HepG2 (cell line): ENCODE measurements at regions not wholly inside any gene's neighbourhood (a gene's known extent, or its start where the extent isn't known, plus 50 kb on each side); places are given as distances from the start of the nearest gene placed in this dataset.

Source experiments
- ATAC-seq: fragments of 200-7000 bp; cut with Tn5 transposase; 3 replicates; pipeline ENCODE4 v1.9.1; 2020; ENCODE audit warnings: mild to moderate bottlenecking, moderate library complexity
- BruUV-seq: library from RNA; stranded (reverse); fragments of 400-500 nt; replicated peaks from 2 replicates; lab custom pipeline; 2021; lab: Mats Ljungman, UMichigan
- CTCF ChIA-PET: fragments of 300-600 bp; formaldehyde crosslinking; extraction: SDS; loops from one replicate; lab custom pipeline; 2021; ENCODE audit warnings: low total read pairs, inconsistent platforms, low intra/inter-chr PET ratio; lab: Yijun Ruan, JAX
- POLR2A ChIA-PET: fragments of 350-600 bp; sonication (Branson Sonifier 250); formaldehyde crosslinking; loops from one replicate; lab custom pipeline; 2020; ENCODE audit warnings: antibody characterized with exemption, inconsistent platforms; lab: Yijun Ruan, JAX
- DNase-seq: peaks from one replicate; pipeline ENCODE4 v3.0.0-alpha.2; 2015; ENCODE audit warnings: low spot score
- FAIRE-seq: peaks from 3 replicates; lab custom pipeline; 2011; peaks lifted over from hg19 to GRCh38; lab: Jason Lieb, UNC
- H2AFZ ChIP-seq: one replicate; pipeline ENCODE4 v1.6.1; 2011; ENCODE audit warnings: low read length, inconsistent platforms
- H3K27ac ChIP-seq: fragments of 300-600 bp; 3 replicates; pipeline ENCODE4 v1.8.0; 2011; ENCODE audit warnings: mixed run types, mild to moderate bottlenecking, mixed read lengths, low read length, inconsistent platforms; ENCODE audit not compliant: insufficient read depth; ENCODE audit errors: extremely low read length
- H3K27me3 ChIP-seq, 2 experiments: fragments of 200-600 bp in 1 of 2; 2 replicates in 1 of 2; 3 replicates in 1 of 2; pipeline versions ENCODE4 v1.6.0 to v1.8.0; 2011; ENCODE audit warnings: low read length in 2 of 2, mild to moderate bottlenecking in 2 of 2, moderate library complexity in 2 of 2, inconsistent platforms in 1 of 2; ENCODE audit not compliant: insufficient read depth in 2 of 2, control insufficient read depth in 1 of 2
- H3K36me3 ChIP-seq, 2 experiments: fragments of 200-600 bp in 1 of 2; replicated peaks in 1 of 2; 2 replicates in 1 of 2; 3 replicates in 1 of 2; pipeline versions ENCODE4 v1.5.1 to v1.8.0; 2011; ENCODE audit warnings: low read length in 2 of 2, inconsistent platforms in 1 of 2; ENCODE audit not compliant: insufficient read depth in 2 of 2, control insufficient read depth in 1 of 2
- H3K4me1 ChIP-seq: 2 replicates; pipeline ENCODE4 v1.5.1; 2012; ENCODE audit warnings: low read length, inconsistent platforms; ENCODE audit not compliant: insufficient read depth
- H3K4me2 ChIP-seq: 2 replicates; pipeline ENCODE4 v1.6.0; 2011; ENCODE audit warnings: low read depth, low read length, inconsistent platforms
- H3K4me3 ChIP-seq, 3 experiments: fragments of 200-600 bp in 1 of 3; sonication (generic), shearing (Covaris generic) in 1 of 3; replicated peaks in 1 of 3; 2 replicates each; pipeline ENCODE4 v1.5.1; 2011 to 2016; ENCODE audit warnings: low read length in 3 of 3, inconsistent platforms in 2 of 3, low read depth in 2 of 3, mild to moderate bottlenecking in 2 of 3, control low read depth in 1 of 3, mixed read lengths in 1 of 3; ENCODE audit not compliant: insufficient read depth in 1 of 3
- H3K79me2 ChIP-seq: one replicate; pipeline ENCODE4 v1.6.1; 2011; ENCODE audit warnings: low read length, inconsistent platforms; ENCODE audit not compliant: insufficient read depth
- H3K9ac ChIP-seq: 2 replicates; pipeline ENCODE4 v1.6.0; 2011; ENCODE audit warnings: mild to moderate bottlenecking, low read depth, low read length, inconsistent platforms; ENCODE audit not compliant: insufficient read depth
- H3K9me3 ChIP-seq: 2 replicates; pipeline ENCODE4 v1.5.1; 2012; ENCODE audit warnings: mild to moderate bottlenecking, low read length
- H4K20me1 ChIP-seq: 2 replicates; pipeline ENCODE4 v1.6.0; 2011; ENCODE audit warnings: inconsistent platforms, mild to moderate bottlenecking, low read length, moderate library complexity; ENCODE audit not compliant: insufficient read depth
- DPF2 ChIP-seq: sonication (generic); formaldehyde crosslinking; IDR thresholded peaks from 2 replicates; pipeline ENCODE4 v1.4.0; 2020; ENCODE audit warnings: mild to moderate bottlenecking, low read depth, missing genetic modification reagents, borderline replicate concordance
- FOXP1 ChIP-seq, 2 experiments: fragments of 450-650 bp in 1 of 2; IDR thresholded peaks; 2 replicates each; pipeline ENCODE4 v1.6.1; 2017 to 2018; ENCODE audit warnings: antibody characterized with exemption in 1 of 2
- MTA1 ChIP-seq: sonication (generic); formaldehyde crosslinking; IDR thresholded peaks from 2 replicates; pipeline ENCODE4 v1.4.0; 2020; ENCODE audit warnings: missing genetic modification reagents, mild to moderate bottlenecking, borderline replicate concordance
- NFKBIZ ChIP-seq: IDR thresholded peaks from 2 replicates; pipeline ENCODE4 v1.6.1; 2018; ENCODE audit warnings: missing genetic modification reagents, missing compliant biosample characterization
- SMAD9 ChIP-seq: sonication (generic); formaldehyde crosslinking; IDR thresholded peaks from 2 replicates; pipeline ENCODE4 v1.5.1; 2020; ENCODE audit warnings: mild to moderate bottlenecking, missing genetic modification reagents
- ZNF20 ChIP-seq: sonication (generic); formaldehyde crosslinking; IDR thresholded peaks from 2 replicates; pipeline ENCODE4 v1.4.0; 2020; ENCODE audit warnings: mild to moderate bottlenecking, moderate library complexity, missing genetic modification reagents
- ZNF414 ChIP-seq: sonication (generic); formaldehyde crosslinking; IDR thresholded peaks from 2 replicates; pipeline ENCODE4 v1.5.0; 2020; ENCODE audit warnings: missing genetic modification reagents
- ZNF431 ChIP-seq: sonication (generic); formaldehyde crosslinking; IDR thresholded peaks from 2 replicates; pipeline ENCODE4 v1.9.0; 2022; ENCODE audit warnings: missing genetic modification reagents, low read depth, mild to moderate bottlenecking, borderline replicate concordance
- ZNF597 ChIP-seq: sonication (generic); formaldehyde crosslinking; IDR thresholded peaks from 2 replicates; pipeline ENCODE4 v1.5.0; 2020; ENCODE audit warnings: missing genetic modification reagents
- ZNF740 ChIP-seq: sonication (generic); formaldehyde crosslinking; IDR thresholded peaks from 2 replicates; pipeline ENCODE4 v1.4.0; 2020; ENCODE audit warnings: missing genetic modification reagents
- ZSCAN25 ChIP-seq: sonication (generic); formaldehyde crosslinking; IDR thresholded peaks from 2 replicates; pipeline ENCODE4 v1.8.0; 2022; ENCODE audit warnings: mild to moderate bottlenecking, missing genetic modification reagents
- WGBS: methylation state at CpG from one replicate; pipeline ENCODE4 v1.1.6; 2017; ENCODE audit warnings: low lambda C conversion rate; 5-methylcytosine and 5-hydroxymethylcytosine counted together
- in situ Hi-C: cut with HindIII; loops from 2 replicates; pipeline ENCODE4 v1.10.0; 2017; ENCODE audit warnings: low pct_unique_long_range_greater_than_20kb; ENCODE audit not compliant: extremely low pct_ligation_motif_present
- intact Hi-C: fragments of 100-400 bp; cut with micrococcal nuclease; formaldehyde crosslinking; loops from one replicate; pipeline ENCODE4 v1.10.0; 2022; ENCODE audit not compliant: unreplicated experiment
- TF ChIP-seq, protein P1 (sequence below), 2 experiments: sonication (generic) in 1 of 2; formaldehyde crosslinking in 1 of 2; IDR thresholded peaks; 2 replicates each; pipeline versions ENCODE4 v1.4.0 to v1.6.1; 2016 to 2020; ENCODE audit warnings: borderline replicate concordance in 1 of 2, low read depth in 1 of 2, mild to moderate bottlenecking in 1 of 2, missing genetic modification reagents in 1 of 2
- TF ChIP-seq, protein P2 (sequence below): sonication (generic); formaldehyde crosslinking; conservative IDR thresholded peaks from 2 replicates; pipeline ENCODE4 v1.8.0; 2022; ENCODE audit warnings: missing genetic modification reagents

DNA sequence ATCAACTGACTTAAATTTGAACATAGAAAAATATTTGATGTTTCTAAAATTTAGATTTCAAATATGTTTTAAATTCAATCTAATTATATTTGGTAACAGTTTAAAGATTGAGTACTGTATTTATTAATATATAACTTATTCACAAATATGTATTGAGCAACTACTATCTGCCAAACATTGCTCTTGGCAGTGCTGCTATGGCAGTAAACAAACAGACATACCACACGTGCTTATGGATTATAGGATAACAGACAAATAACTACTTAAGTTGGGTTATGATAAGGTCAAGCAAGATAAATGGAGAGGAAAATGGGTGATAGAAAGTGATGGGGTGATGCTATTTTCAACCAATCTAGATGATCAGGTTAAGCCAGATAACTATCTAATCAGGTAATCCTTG is 538.1 kb downstream of the C12orf50 start:
- WGBS: 0% methylated on average over 1 of the region's 1 CpG
- CTCF ChIA-PET: no interaction called here
- H3K4me3 ChIP-seq: no peak overlapping the region
- no peak overlapping the region for H3K9ac ChIP-seq
- H3K36me3 ChIP-seq: no peaks in the 10 kb centered on the region
- no peak for ATAC-seq
- in situ Hi-C loops (no loop called here), intact Hi-C loops (no loop called here)
- no peaks in the 10 kb centered on the region for H3K79me2 ChIP-seq
- no peak for FAIRE-seq
- POLR2A ChIA-PET: no interaction called here
- no peak overlapping the region for H2AFZ ChIP-seq
- no peak overlapping the region for H3K27ac ChIP-seq
- no peak for DNase-seq
- BruUV-seq: no TSS peak
- H3K9me3 ChIP-seq: peaks cover 80% of the 10 kb centered on the region
- H3K4me2 ChIP-seq: no peak overlapping the region
- no peaks in the 10 kb centered on the region for H3K4me1 ChIP-seq
- no peaks in the 10 kb centered on the region for H3K27me3 ChIP-seq
- H4K20me1 ChIP-seq: no peaks in the 10 kb centered on the region
- TF ChIP-seq DPF2 (no peak), ZNF20 (CRISPR knock-in tag) (no peak), SMAD9 (CRISPR knock-in tag) (no peak), ZNF740 (no peak), FOXP1 (IDR thresholded peaks at IDR 0.05) (no peak), FOXP1 (CRISPR knock-in tag; IDR thresholded peaks at IDR 0.05) (no peak), ZNF597 (CRISPR knock-in tag) (no peak), NFKBIZ (CRISPR knock-in tag) (no peak), ZNF414 (CRISPR knock-in tag) (no peak), MTA1 (CRISPR knock-in tag) (no peak), ZNF431 (CRISPR knock-in tag) (no peak), ZSCAN25 (CRISPR knock-in tag) (no peak)
- TF ChIP-seq, protein P1, sequence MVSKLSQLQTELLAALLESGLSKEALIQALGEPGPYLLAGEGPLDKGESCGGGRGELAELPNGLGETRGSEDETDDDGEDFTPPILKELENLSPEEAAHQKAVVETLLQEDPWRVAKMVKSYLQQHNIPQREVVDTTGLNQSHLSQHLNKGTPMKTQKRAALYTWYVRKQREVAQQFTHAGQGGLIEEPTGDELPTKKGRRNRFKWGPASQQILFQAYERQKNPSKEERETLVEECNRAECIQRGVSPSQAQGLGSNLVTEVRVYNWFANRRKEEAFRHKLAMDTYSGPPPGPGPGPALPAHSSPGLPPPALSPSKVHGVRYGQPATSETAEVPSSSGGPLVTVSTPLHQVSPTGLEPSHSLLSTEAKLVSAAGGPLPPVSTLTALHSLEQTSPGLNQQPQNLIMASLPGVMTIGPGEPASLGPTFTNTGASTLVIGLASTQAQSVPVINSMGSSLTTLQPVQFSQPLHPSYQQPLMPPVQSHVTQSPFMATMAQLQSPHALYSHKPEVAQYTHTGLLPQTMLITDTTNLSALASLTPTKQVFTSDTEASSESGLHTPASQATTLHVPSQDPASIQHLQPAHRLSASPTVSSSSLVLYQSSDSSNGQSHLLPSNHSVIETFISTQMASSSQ (IDR thresholded peaks at IDR 0.05; ENCODE audit: low read depth): no peak
- TF ChIP-seq, protein P1 (CRISPR knock-in tag; IDR thresholded peaks at IDR 0.05; ENCODE audit: borderline replicate concordance): no peak
- TF ChIP-seq, protein P2, sequence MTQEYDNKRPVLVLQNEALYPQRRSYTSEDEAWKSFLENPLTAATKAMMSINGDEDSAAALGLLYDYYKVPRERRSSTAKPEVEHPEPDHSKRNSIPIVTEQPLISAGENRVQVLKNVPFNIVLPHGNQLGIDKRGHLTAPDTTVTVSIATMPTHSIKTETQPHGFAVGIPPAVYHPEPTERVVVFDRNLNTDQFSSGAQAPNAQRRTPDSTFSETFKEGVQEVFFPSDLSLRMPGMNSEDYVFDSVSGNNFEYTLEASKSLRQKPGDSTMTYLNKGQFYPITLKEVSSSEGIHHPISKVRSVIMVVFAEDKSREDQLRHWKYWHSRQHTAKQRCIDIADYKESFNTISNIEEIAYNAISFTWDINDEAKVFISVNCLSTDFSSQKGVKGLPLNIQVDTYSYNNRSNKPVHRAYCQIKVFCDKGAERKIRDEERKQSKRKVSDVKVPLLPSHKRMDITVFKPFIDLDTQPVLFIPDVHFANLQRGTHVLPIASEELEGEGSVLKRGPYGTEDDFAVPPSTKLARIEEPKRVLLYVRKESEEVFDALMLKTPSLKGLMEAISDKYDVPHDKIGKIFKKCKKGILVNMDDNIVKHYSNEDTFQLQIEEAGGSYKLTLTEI (CRISPR knock-in tag): no peak
